HepG2 (cell line): ENCODE measurements at regions not wholly inside any gene's neighbourhood (a gene's known extent, or its start where the extent isn't known, plus 50 kb on each side); places are given as distances from the start of the nearest gene placed in this dataset.

Source experiments
- ATF7 ChIP-seq, 2 experiments: fragments of 450-650 bp in 1 of 2; sonication (generic) in 1 of 2; formaldehyde crosslinking in 1 of 2; IDR thresholded peaks; 2 replicates each; pipeline versions ENCODE4 v1.4.0 to v1.6.1; 2016 to 2020; ENCODE audit warnings: antibody characterized with exemption in 1 of 2, mild to moderate bottlenecking in 1 of 2, missing genetic modification reagents in 1 of 2
- EED ChIP-seq: sonication (generic); formaldehyde crosslinking; IDR thresholded peaks from 2 replicates; pipeline ENCODE4 v1.5.0; 2020; ENCODE audit warnings: mild to moderate bottlenecking, missing genetic modification reagents
- GATAD1 ChIP-seq: IDR thresholded peaks from 2 replicates; pipeline ENCODE4 v1.6.1; 2016; ENCODE audit warnings: missing genetic modification reagents, missing compliant biosample characterization
- KMT2B ChIP-seq: IDR thresholded peaks from 2 replicates; pipeline ENCODE4 v1.6.1; 2016; ENCODE audit warnings: missing genetic modification reagents, missing compliant biosample characterization
- MXD3 ChIP-seq: IDR thresholded peaks from 2 replicates; pipeline ENCODE4 v1.6.1; 2016; ENCODE audit warnings: mild to moderate bottlenecking, missing biosample characterization, missing genetic modification reagents
- NAIF1 ChIP-seq: sonication (generic); formaldehyde crosslinking; IDR thresholded peaks from 2 replicates; pipeline ENCODE4 v1.5.0; 2020; ENCODE audit warnings: mild to moderate bottlenecking, missing genetic modification reagents, borderline replicate concordance
- NFE2L2 ChIP-seq: fragments of 150-350 bp; IDR thresholded peaks from 2 replicates; pipeline ENCODE4 v1.6.1; 2014; ENCODE audit warnings: low read length
- NFKBIZ ChIP-seq: IDR thresholded peaks from 2 replicates; pipeline ENCODE4 v1.6.1; 2018; ENCODE audit warnings: missing genetic modification reagents, missing compliant biosample characterization
- PPARG ChIP-seq: conservative IDR thresholded peaks from 2 replicates; pipeline ENCODE4 v1.6.1; 2016; ENCODE audit warnings: missing biosample characterization, missing genetic modification reagents
- PREB ChIP-seq: sonication (generic); formaldehyde crosslinking; IDR thresholded peaks from 2 replicates; pipeline ENCODE4 v1.4.0; 2020; ENCODE audit warnings: missing genetic modification reagents
- RFX1 ChIP-seq: fragments of 450-650 bp; IDR thresholded peaks from 2 replicates; pipeline ENCODE4 v1.6.1; 2017
- RXRA ChIP-seq: sonication (generic); formaldehyde crosslinking; IDR thresholded peaks from 2 replicates; pipeline ENCODE4 v1.5.1; 2020; ENCODE audit warnings: missing genetic modification reagents
- SMAD9 ChIP-seq: sonication (generic); formaldehyde crosslinking; IDR thresholded peaks from 2 replicates; pipeline ENCODE4 v1.5.1; 2020; ENCODE audit warnings: mild to moderate bottlenecking, missing genetic modification reagents
- SOX5 ChIP-seq: IDR thresholded peaks from 2 replicates; pipeline ENCODE4 v1.6.1; 2016; ENCODE audit warnings: borderline replicate concordance
- SSRP1 ChIP-seq: IDR thresholded peaks from 2 replicates; pipeline ENCODE4 v1.6.1; 2016; ENCODE audit warnings: control low read depth
- TFDP2 ChIP-seq: sonication (generic); formaldehyde crosslinking; IDR thresholded peaks from 2 replicates; pipeline ENCODE4 v1.4.0; 2020; ENCODE audit warnings: missing genetic modification reagents
- ZC3H13 ChIP-seq: sonication (generic); formaldehyde crosslinking; IDR thresholded peaks from 2 replicates; pipeline ENCODE4 v1.8.1; 2023; ENCODE audit warnings: mild to moderate bottlenecking, missing genetic modification reagents, moderate library complexity
- ZMYM4 ChIP-seq: sonication (generic); formaldehyde crosslinking; IDR thresholded peaks from 2 replicates; pipeline ENCODE4 v1.8.1; 2023; ENCODE audit warnings: mild to moderate bottlenecking, missing genetic modification reagents
- ZNF121 ChIP-seq: sonication (generic); formaldehyde crosslinking; IDR thresholded peaks from 2 replicates; pipeline ENCODE4 v1.5.0; 2020; ENCODE audit warnings: mild to moderate bottlenecking, missing genetic modification reagents
- ZNF224 ChIP-seq: sonication (generic); formaldehyde crosslinking; IDR thresholded peaks from 2 replicates; pipeline ENCODE4 v1.5.0; 2020; ENCODE audit warnings: mild to moderate bottlenecking, missing genetic modification reagents
- ZNF296 ChIP-seq: sonication (generic); formaldehyde crosslinking; conservative IDR thresholded peaks from 2 replicates; pipeline ENCODE4 v1.5.0; 2020; ENCODE audit warnings: mild to moderate bottlenecking, missing genetic modification reagents
- ZNF362 ChIP-seq: sonication (generic); formaldehyde crosslinking; IDR thresholded peaks from 2 replicates; pipeline ENCODE4 v1.4.0; 2020; ENCODE audit warnings: missing genetic modification reagents, mild to moderate bottlenecking, borderline replicate concordance
- ZNF496 ChIP-seq: sonication (generic); formaldehyde crosslinking; IDR thresholded peaks from 2 replicates; pipeline ENCODE4 v1.8.1; 2023; ENCODE audit warnings: mild to moderate bottlenecking, moderate library complexity, missing genetic modification reagents; ENCODE audit not compliant: insufficient replicate concordance
- ZNF530 ChIP-seq: sonication (generic); formaldehyde crosslinking; IDR thresholded peaks from 2 replicates; pipeline ENCODE4 v1.5.0; 2020; ENCODE audit warnings: low read depth, mild to moderate bottlenecking, missing genetic modification reagents
- ZNF605 ChIP-seq: sonication (generic); formaldehyde crosslinking; IDR thresholded peaks from 2 replicates; pipeline ENCODE4 v1.8.0; 2022; ENCODE audit warnings: mild to moderate bottlenecking, missing genetic modification reagents
- ZNF766 ChIP-seq: sonication (generic); formaldehyde crosslinking; IDR thresholded peaks from 2 replicates; pipeline ENCODE4 v1.5.0; 2020; ENCODE audit warnings: missing genetic modification reagents, borderline replicate concordance
- ZSCAN5A ChIP-seq: sonication (generic); formaldehyde crosslinking; IDR thresholded peaks from 2 replicates; pipeline ENCODE4 v1.8.0; 2022; ENCODE audit warnings: mild to moderate bottlenecking, missing genetic modification reagents, borderline replicate concordance

- TF ChIP-seq ZNF362 (CRISPR knock-in tag) (peak; percentile 59; the same call in 1 of the 2 replicates), EED (CRISPR knock-in tag) (no peak), ATF7 (IDR thresholded peaks at IDR 0.05) (no peak), ATF7 (CRISPR knock-in tag; IDR thresholded peaks at IDR 0.05) (no peak), PREB (CRISPR knock-in tag) (no peak), SSRP1 (CRISPR knock-in tag) (no peak), ZNF766 (CRISPR knock-in tag) (no peak), TFDP2 (CRISPR knock-in tag) (no peak), SOX5 (CRISPR knock-in tag) (peak; percentile 82), RFX1 (no peak), KMT2B (CRISPR knock-in tag) (no peak), ZC3H13 (CRISPR knock-in tag) (no peak), ZSCAN5A (CRISPR knock-in tag) (no peak), GATAD1 (no peak), NFE2L2 (no peak), RXRA (no peak), ZNF605 (no peak), ZNF296 (CRISPR knock-in tag) (no peak), SMAD9 (CRISPR knock-in tag) (no peak), ZNF224 (CRISPR knock-in tag) (no peak), ZMYM4 (CRISPR knock-in tag) (no peak), NFKBIZ (CRISPR knock-in tag) (no peak), PPARG (peak; percentile 99), ZNF121 (CRISPR knock-in tag) (no peak), ZNF496 (CRISPR knock-in tag) (no peak), ZNF530 (CRISPR knock-in tag) (no peak), MXD3 (CRISPR knock-in tag) (no peak), NAIF1 (CRISPR knock-in tag) (no peak)
These were observed 1150.2 kb upstream of the PCDH9 start (continued) for GRCh38 chr13:68380041-68380973.
